ENCODE measurements at regions not wholly inside any gene's neighbourhood (a gene's known extent, or its start where the extent isn't known, plus 50 kb on each side); places are given as distances from the start of the nearest gene placed in this dataset.
A peak's percentile ranks its signal among the peaks of the same experiment; 100 is the strongest.

DNA sequence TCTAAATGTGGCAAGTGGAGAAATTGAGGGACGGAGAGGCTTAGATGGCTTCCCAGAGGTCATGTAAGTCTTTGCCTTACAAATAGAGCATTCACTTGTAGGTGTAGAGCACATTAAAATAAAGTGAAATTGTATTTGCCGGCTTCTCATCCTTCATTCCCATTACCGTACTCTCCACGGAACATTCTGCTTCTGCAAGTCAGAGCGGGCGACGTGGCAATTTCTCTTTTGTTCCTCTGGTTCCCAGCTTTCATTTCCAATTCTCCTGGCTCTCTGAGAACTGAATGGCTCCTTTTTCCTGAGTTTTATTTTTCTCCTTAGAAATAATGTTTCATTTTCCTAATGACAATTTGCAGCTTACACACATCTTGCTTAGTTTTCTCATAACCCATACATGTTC, 51.3 kb upstream of the PFKP start:
- no peak for DNase-seq (ENCODE audit: low read depth)

DNA sequence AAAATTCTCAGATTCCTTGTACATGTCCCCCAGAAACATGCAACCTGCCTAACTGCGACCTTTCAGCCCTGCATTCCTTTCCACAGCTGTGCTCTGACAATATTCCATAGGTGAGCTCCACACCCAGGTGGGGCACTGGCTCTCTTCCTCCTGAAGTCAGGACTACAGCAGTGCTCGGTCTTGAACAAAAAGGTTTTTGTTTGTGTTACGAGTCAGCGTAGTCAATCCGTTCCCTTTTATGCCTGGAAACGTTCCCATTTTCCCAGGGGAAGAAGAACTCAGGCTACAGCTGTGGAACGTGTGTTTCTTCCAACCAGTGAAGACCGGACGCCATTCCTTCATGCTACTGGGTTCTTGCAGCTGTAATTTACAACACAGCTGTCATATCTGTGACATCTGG, 52.4 kb upstream of the PFKP start:
- DNase-seq (ENCODE audit: low read depth): no peak

DNA sequence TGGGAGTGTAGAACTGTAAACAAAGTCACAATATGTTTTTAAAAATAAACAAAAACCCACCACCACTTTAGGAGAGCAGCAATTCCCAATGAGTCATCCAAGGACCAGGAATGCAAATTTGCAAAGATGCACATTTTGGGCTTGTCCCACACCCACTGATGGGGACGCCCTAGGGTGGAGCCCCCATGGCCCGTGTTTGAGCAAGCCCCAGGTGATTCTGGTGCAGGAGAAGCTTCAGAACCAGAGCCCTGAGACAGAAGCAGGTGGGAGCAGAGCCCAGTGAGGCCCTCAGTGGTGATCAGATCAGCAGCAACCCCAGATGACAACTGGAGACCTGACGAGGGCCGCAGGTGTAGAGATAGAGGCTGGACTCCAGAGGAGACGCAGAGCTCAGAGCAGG, 55.1 kb upstream of the PFKP start:
- no peak for DNase-seq (ENCODE audit: low read depth)

DNA sequence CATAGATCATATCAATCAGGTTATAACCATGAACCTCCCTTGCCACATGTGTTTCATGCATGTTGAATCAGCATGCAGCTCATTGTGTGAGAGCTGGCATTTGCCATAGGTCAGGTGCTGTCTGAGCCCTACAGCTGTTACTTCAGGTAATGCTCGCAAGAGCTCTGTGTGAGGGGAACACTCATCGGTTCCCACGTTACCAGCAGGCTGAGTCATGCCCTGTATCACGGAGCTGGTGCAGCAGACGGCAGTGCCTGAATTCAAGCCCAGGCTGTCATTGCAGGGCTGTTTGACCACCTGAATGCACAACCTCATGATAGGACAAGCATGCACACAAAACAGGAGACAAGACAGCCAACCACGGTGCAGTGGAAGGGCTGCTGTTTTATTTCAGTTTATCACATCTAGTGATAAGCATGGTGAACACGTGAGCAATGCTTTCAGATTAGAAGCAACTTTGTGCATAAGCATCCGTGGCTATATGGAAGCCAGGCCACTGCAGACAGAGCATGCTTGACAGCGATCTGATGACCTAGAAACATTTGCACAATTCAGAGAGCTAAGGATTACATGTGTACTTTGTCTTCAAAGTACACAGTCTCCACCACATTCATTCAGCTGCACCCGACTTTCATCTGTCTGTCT, 56.4 kb upstream of the PFKP start:
- peak; percentile 3 for DNase-seq (ENCODE audit: low read depth)

DNA sequence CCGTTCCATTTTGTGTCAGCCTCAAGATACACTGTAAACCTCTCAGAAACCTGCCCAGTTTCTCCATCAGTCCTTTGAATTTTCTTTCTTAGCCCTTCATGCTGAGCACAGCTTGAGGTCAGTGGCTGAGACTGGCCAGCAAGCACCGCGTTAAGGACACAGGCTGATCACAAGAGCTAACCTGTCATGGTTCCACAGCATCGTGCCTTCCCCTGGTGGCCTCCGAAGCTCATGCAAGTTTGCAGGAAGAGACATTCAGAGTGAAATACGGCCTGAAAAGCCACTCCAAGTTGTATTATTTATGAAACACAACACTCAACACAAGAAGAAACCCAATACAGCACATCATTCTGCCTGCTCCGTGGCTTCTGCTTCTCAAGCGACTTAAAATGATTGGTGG, 57.0 kb upstream of the PFKP start:
- DNase-seq (ENCODE audit: low read depth): no peak

DNA sequence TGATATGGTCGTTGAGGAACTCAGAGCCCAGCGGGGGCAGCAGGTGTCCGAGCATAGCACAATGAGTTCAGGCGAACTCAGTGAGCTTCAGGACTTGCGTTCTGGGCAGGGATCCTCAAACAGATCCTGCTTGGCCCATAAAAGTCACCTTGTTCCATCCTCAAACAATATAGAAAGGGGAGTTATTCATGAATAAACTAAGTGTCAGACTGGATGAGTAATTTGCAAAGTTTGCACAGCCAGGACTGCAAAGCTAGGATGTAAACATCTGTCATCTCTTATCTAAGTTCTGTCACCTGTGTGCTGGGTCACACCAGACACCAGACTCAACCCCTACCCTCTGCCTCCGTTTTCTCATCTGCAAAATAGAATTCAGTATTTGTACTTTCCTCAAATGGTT, 58.0 kb upstream of the PFKP start:
- DNase-seq (ENCODE audit: low read depth): no peak

DNA sequence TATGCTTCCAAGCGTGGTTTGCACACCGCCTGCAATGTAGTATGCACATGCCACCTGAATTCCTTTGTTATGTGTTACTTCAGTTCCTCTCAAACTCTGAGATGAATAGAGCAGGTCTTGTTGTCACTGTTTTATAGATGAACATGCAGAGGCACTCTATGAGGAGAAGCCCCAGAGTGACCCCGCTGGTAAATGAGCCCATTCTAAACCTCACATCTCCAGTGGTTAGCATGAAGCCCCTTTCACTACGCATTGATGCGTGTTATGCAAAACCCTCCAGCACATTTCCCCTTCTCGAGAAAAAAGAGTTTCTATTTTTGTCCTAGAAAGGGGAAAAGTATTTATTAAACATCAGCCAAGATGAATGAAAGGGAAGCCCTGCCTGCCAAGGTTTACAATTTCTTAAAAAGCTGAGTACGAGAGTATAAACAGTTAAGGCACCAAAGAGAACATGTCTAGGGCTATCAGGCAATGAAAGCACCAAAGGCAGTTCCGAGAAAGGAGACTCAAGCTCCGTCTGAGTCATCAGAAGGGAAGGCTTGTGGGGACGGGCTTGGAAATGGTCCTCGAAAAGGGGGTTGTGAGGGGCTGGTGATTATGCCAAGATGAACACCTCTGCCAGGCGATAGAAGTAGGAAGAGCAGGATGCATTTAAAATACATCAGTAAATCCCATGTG, 58.7 kb upstream of the PFKP start:
- no peak for DNase-seq (ENCODE audit: low read depth)

DNA sequence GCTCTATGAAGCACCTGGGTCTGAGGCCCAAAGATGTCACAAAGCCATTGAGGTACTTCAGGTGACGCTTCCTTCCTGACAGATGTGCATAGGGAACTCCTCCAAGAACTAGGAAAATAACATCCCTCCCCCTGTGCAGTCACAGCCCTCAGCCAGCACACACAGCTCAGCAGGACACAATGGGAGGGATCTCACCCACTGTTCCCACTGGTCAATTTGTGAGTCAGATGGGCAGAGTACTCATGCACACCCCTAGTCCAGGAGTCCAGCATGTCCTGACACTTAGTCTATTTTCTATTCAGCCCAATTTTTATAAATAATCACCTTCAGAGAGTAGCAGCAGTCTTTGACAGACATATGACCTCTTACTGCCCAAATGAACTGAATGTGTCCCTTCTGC, 60.7 kb upstream of the PFKP start:
- DNase-seq (ENCODE audit: low read depth): no peak

DNA sequence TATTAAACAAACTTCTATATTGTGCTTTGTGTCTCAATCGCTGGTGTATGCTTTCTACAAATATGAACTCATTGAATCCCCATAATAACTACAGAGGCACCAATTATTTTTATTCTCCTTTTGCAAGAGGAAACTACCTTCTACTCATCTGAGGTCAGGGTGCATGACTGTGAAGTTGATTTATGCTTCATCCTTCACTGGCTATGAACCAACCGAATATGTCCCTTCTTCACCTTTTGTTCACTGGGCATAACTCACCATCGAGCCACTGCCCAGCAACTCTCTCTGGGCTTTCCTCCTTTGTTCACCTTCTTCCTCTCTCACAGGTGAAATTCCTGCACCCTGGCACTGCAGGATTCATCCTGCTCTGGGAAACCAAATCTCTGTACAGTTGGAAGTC, 61.3 kb upstream of the PFKP start:
- no peak for DNase-seq (ENCODE audit: low read depth)

DNA sequence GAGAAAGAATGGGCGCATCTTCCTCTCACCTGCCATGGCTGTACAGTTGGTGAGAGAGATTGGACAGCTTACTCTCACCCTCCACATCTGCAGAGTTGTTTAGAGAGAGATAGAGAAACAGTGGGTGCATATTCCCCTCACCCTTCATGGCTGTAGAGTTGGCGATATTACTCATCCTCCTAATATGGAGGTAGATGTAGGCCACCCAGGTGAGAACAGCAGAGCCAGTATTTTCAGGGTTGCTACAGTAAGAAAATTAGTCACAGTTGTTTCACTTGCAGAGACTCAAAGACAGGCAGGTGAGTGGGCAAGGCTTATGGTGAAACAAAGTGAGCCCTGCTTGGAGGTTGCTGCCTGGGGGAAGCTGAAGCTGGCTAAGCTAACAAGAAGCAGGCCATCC, 65.0 kb upstream of the PFKP start:
- no peak for DNase-seq (ENCODE audit: low read depth)

DNA sequence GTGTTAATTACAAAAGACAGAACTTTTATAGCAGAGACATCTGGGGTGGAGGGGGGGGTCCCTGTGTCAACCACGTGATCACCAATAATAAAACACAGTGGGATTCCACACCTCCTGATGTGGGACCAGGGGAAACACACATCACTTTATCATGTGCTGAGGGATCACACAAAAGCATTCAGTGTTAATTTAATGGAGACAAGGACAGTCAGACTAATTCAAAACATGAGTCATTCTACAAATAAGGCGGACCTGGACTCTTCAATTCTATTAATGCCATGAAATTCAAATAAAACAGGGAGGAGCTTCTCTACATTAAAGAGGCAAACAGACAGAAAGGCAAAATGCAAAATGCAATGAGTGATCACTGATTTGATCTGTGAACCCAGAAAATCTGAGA, 67.3 kb upstream of the PFKP start:
- no peak for DNase-seq (ENCODE audit: low read depth)

DNA sequence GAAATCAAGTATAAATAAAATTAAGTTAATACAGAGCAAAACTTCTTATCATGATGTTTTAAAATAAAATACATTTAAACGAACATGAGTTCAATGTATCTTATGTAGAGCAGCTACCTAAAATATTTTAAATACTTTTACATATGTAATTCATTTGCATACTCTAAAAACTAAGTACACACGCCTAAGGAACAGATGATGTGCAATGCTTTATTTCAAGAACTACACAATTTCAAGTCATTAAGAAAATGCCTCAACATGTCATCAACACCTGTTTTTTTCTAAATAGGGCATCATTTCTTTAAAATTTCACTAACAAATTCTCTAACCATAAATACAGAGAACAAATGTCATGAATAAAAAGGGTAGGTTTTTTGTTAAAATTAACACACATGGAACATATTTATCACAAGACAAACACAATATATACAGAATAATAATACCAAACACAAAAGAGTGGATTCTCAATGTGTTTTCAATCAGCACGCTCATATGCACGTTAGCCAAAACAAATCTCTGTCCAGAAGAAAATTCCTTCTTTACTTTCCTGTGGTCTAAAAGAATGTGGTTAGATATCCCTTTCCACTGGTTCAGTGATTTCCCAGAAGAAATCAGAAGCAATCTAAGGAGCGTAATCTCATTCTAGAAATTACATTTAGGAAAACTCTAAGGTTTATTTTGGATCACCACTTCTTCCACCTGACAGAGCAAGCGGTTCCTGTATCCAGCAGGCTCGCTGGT, 73.0 kb upstream of the PFKP start:
- DNase-seq (ENCODE audit: low read depth): no peak

DNA sequence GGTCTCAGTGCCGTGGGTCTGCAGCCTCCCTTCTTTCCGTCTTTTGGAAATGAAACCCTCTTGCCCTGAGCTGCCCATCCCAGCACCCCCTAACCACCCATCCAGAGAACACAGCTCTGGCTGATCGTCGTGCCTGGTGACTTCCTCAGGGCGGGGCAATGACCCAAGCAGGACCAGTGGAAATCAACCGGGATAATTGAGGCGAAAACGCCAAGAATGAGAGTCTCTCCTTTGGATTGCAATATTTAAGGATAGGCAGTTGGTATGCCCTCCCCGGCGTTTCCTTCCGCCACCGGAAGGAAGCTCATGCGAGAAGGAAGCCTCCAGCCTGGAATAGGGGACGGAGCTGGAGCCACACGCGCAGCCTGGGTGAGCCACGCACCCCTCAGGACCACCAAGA, 73.7 kb upstream of the PFKP start:
- no peak for DNase-seq (ENCODE audit: low read depth)

DNA sequence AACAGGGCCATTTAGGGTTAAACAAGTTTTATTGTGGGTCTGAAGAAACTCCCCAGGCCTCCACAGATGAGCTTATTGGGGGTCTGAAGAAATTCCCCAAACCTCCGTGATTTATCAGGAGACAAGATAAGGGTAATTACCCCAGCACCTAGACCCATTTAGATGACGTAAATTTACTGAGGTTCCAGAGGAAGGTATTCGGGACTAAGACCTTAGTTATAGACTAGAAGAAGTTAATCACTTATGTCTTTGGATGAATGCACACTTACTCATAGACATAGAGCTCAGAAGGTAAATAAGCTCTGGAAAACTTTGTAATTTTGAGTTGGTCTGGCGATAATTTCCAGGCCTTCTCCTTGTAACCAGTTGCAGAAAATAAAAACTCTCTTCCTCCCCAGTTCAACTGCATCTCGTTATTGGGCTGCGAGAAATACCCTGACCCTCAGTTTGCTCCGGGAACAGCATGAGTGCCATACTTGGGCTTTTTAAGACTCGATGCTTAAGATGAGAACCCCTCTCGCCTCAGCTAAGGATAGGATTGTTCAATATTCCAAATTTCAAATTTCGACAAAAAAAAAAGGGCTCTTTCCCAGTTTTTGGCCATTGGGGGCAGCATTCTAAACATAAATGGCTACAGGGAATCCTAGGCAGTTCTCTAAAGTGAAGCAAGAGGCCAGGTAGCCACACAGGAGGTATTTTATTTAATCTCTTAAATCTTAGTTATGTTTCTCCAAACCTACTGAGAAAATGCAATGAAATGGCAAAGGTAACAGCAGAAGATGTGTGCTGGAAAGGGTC, 74.7 kb upstream of the PFKP start:
- DNase-seq (ENCODE audit: low read depth): no peak

DNA sequence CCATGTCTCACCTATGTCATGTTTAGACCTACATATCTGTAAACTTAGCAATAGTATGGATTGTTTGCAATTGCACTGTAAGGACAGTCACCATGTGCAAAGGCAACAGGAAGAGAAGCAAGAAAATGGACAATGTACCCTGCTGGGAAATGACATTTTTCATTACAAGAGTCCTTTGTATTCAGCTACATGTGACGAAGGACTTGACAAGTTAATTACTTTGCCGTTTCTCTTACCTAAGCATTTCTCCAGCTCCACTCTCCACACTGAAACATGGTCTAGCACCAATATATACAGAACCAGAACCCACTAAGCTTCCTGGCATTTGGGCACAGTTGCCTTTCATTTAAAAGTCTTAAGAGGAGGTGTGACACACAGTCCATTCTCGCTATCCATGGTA, 76.6 kb upstream of the PFKP start:
- DNase-seq (ENCODE audit: low read depth): no peak

DNA sequence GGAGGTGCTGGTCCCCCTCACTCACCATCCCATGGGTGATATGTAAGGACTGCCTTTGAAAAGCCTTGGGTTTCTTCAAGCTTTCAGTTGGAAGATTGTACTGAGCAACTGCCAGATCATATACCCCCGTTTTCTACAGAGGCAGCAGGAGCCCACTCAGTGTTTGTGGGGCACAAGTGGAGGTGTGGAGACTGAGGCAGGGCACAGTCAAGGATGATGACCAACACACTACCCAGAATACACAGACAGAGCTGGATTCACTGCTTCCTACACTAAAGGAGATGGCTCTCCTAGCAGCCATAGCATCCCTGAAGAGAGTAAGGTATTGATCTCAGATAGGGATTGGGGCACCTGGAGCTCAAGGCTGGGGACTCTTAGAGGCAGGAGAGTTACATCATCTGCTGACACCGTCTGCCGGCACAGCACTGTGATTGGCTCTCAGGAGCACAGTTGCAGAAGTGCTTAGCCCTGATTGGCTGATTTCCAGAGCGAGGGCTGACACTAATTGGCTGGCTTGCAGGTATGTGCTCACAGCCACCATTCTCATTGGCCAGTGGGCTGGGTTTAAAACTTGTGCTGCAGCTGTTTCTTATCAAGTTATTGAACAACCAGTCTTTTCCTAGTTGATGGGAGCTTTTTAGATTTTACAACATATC, 77.9 kb upstream of the PFKP start:
- no peak for DNase-seq (ENCODE audit: low read depth)

DNA sequence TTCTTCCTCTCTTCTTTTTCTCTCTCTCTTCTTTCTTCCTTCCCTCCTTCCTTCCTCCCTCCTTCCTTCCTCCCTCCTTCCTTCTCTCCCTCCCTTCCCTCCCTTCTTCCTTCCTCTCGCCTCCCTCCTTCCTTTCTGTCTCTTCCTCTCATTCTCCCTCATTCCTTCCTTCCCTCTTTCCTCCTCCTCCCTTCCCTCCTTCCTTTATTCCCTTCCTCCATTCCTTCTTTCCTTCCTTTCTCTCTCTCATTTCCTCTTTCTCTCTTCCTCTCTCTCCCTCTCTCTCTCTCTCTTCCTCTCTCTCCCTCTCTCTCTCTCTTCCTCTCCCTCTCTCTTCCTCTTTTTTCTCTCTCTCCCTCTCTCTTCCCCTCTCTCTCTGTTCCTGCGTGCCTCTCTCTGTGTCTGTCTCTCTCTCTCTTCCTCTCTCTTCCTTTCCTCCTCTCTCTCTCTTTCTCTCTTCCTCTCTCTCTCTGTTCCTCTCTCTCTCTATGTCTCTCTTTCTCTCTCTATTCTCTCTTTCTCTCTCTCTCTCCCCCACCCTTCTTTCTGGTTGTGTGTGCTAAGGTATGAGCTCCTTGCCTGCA, 80.1 kb upstream of the PFKP start:
- DNase-seq (ENCODE audit: low read depth): no peak

DNA sequence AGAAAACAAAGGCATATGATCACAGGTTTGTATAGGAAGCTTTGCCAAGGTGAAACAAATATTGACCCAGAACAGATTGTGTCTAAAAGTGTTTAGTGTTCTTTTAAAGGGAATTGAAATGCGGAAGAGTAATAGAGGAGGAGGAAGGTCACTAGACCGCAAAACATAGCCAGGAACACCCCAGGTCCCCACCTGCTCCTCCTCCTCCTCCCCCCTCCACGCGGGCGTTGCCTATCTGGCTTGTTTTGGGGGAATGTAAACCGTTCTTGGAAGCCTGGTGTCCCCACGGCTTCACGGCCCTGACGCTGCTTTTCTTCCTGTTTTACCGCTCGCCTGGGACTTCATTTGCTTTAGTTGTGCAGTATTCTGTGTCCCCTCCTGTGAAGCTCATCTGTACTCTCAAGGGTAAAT, 81.0 kb upstream of the PFKP start:
- no peak for DNase-seq (ENCODE audit: low read depth)

DNA sequence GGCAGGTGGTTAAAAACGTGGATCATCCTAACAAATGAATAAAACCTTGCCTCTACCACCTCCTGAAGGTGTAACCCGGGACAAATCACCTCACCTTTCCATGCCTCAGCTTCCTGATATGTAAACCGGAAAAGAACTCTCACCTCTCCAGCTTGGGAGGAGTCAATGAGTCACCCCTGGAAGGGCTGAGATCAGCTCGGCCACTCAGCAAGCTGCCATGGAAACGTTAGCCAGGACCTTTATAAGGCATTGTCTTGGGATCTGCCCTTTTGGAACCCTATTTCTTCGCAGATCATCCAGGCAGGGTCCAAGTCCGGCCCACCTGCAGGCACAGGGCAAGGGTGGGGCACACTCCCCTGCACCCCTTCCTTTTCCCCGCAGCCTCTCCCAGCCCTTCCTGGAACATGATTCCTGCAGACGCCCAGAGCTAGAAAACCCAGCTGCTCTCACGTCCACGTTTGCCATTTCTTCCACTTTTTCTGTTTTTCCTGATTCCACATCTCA, 81.6 kb upstream of the PFKP start:
- DNase-seq (ENCODE audit: low read depth): peak; percentile 75

DNA sequence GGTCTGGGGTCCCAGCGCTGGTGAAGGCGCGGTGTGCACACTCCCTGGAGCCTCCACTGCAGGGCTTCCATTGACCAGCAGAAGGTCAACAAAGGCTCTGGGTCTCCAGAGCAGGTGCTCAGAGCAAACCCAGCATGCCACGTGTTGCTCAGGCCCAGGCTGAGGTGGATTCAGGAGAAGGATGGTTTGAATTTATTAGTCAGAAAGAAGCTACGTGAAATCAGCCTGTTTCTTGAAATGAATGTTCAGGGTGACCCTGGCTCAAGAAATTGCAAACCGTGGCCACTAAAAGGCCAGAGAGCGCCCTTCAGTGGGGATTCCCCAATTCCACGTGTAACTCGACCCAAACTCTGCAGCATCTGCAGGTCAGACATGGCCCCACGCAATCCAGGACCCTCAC, 82.7 kb upstream of the PFKP start:
- DNase-seq (ENCODE audit: low read depth): no peak

DNA sequence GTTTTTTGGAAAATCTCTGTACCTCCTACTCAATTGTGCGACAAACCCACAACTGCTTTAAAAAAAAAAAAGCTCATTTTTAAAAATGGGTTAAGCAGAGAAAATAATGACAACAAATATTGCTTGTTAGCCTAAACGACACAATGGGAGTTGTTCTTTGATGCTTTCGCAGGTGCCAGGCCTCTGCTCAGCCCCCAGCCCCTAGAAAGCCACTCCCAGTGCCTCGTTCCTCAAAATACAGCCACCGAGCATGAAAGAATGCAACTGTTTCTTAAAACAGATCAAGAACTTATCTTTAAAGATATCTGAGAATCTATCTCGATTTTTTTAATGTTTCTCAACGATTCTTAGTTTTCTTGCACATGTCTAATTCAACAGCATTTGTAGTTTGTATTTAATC, 85.2 kb upstream of the PFKP start:
- DNase-seq (ENCODE audit: low read depth): no peak
